ENCODE measurements at regions not wholly inside any gene's neighbourhood (a gene's known extent, or its start where the extent isn't known, plus 50 kb on each side); places are given as distances from the start of the nearest gene placed in this dataset.

- Histone ChIP-seq H3K14ac (ENCODE audit: insufficient read depth, low read length) (no peak overlapping the region), H3K23me2 (ENCODE audit: insufficient read length, low read depth, low read length, poor library complexity, severe bottlenecking) (no peaks in the 10 kb centered on the region), H2AK5ac (ENCODE audit: insufficient read length, low read length) (no peak overlapping the region), H3K4ac (ENCODE audit: low read depth, low read length) (no peak overlapping the region), H3K27me3 (ENCODE audit: insufficient read depth, low read length) (no peaks in the 10 kb centered on the region), H3K27ac (ENCODE audit: insufficient read length, low read depth, low read length) (no peak overlapping the region), H3K9me3 (ENCODE audit: control insufficient read depth, low read depth, low read length) (no peaks in the 10 kb centered on the region), H3K79me1 (ENCODE audit: insufficient read depth, low read depth, low read length, poor library complexity, severe bottlenecking) (no peaks in the 10 kb centered on the region), H2BK120ac (ENCODE audit: low read depth, low read length, poor library complexity, severe bottlenecking) (no peak overlapping the region), H2BK12ac (ENCODE audit: insufficient read length, low read depth, low read length) (no peak overlapping the region), H2BK20ac (ENCODE audit: low read depth, low read length, poor library complexity, severe bottlenecking) (no peak overlapping the region), H3K9ac (ENCODE audit: extremely low read depth, insufficient read length, low read length) (no peak overlapping the region), H3K4me2 (ENCODE audit: insufficient read depth, insufficient read length, low read length) (no peak overlapping the region), H2BK15ac (ENCODE audit: low read depth, low read length) (no peak overlapping the region), H4K91ac (ENCODE audit: insufficient read length, low read depth, low read length) (no peak overlapping the region), H2AFZ (ENCODE audit: low read length) (no peak overlapping the region), H3T11ph (ENCODE audit: low read length) (no peak overlapping the region), H4K20me1 (ENCODE audit: control insufficient read depth, insufficient read depth, insufficient read length) (no peaks in the 10 kb centered on the region), H2BK5ac (ENCODE audit: insufficient read length, low read length) (no peak overlapping the region), H3K56ac (ENCODE audit: insufficient read length, low read depth, low read length) (no peak overlapping the region), H4K8ac (replicated peaks; ENCODE audit: insufficient read length, low read depth, low read length) (no peak overlapping the region), H3K4me1 (ENCODE audit: insufficient read depth, low read length) (no peaks in the 10 kb centered on the region), H3K79me2 (ENCODE audit: insufficient read depth, low read length) (no peaks in the 10 kb centered on the region), H4K5ac (ENCODE audit: insufficient read length, low read depth, low read length) (no peak overlapping the region), H3K23ac (ENCODE audit: insufficient read length, low read depth, low read length) (no peak overlapping the region), H3K18ac (ENCODE audit: insufficient read length, low read depth, low read length) (no peak overlapping the region)
- TF ChIP-seq CTCF (conservative IDR thresholded peaks at IDR 0.05): no peak
- H3K27ac Mint-ChIP-seq: no peak overlapping the region; a peak in 1 of 7 replicates
- peaks cover 1% of the 10 kb centered on the region for H3K27me3 Mint-ChIP-seq (ENCODE audit: low read depth)
- peaks cover 0 to 8% (median 4%) of the 10 kb centered on the region in 3 experiments; a peak in 4 of 7 replicates for H3K36me3 Mint-ChIP-seq (ENCODE audit: insufficient read depth in 1 of 3, low read depth in 3 of 3)
- peaks cover 5 to 10% of the 10 kb centered on the region in 2 experiments; a peak in 4 of 5 replicates for H3K9me3 Mint-ChIP-seq
- no peak overlapping the region for H3K4me3 Mint-ChIP-seq
- H3K4me1 Mint-ChIP-seq: peaks cover 5 to 6% of the 10 kb centered on the region in 2 experiments
- no peak for DNase-seq
- no CpG with 5 or more reads among the region's 5 CpGs for WGBS (ENCODE audit: extremely low coverage, insufficient read length, low lambda C conversion rate)
Observed at GRCh38 chr10:33666686-33667480, 332.4 kb upstream of the NRP1 start.

Data from H9 (cell line).